Activated naive CD8-positive, alpha-beta T cell treated with anti-CD3 and anti-CD28 coated beads, Interleukin-2, amount 50 U/mL, for 24 hours (primary cell): ENCODE measurements at regions not wholly inside any gene's neighbourhood (a gene's known extent, or its start where the extent isn't known, plus 50 kb on each side); places are given as distances from the start of the nearest gene placed in this dataset.

Source experiments
- ATAC-seq: fragments of 150-1000 bp; cut with Tn5 transposase; one replicate; pipeline ENCODE4 v1.10.0; 2021
- DNase-seq: peaks from one replicate; pipeline ENCODE4 v3.0.0; 2021
- H3K27ac Mint-ChIP-seq: one replicate; pipeline ENCODE4 v1.8.0; 2021; ENCODE audit warnings: mild to moderate bottlenecking, mixed read lengths
- H3K27me3 Mint-ChIP-seq: one replicate; pipeline ENCODE4 v1.8.0; 2021; ENCODE audit warnings: mixed read lengths
- H3K36me3 Mint-ChIP-seq: one replicate; pipeline ENCODE4 v1.8.0; 2021; ENCODE audit warnings: low read depth, mixed read lengths
- H3K4me1 Mint-ChIP-seq: one replicate; pipeline ENCODE4 v1.8.0; 2021; ENCODE audit warnings: mixed read lengths
- H3K4me3 Mint-ChIP-seq: one replicate; pipeline ENCODE4 v1.8.0; 2021; ENCODE audit warnings: mild to moderate bottlenecking, moderate library complexity, mixed read lengths
- H3K9me3 Mint-ChIP-seq: one replicate; pipeline ENCODE4 v1.8.0; 2021; ENCODE audit warnings: mixed read lengths

DNA sequence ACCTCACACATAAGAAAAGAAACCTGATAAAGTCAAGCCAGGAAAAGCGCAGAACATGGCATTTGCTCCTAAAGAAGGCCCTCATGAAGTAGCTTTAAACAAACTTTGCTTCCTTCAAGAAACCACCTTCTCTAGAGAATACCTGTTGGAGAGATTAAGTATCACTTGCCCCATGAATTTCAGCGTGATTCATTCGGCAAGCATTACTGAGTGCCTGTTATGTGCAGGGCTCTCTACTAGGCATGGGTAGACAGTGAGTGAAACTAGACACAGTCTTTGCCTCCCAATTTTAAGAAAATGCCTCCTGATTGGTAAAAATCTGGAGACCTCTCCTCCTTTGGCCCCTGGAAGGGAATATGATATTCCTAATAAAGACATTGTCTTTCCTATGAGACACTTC is 475.8 kb upstream of the NBEA start:
- H3K4me1 Mint-ChIP-seq = no peaks in the 10 kb centered on the region
- no peak for ATAC-seq
- H3K27me3 Mint-ChIP-seq = no peaks in the 10 kb centered on the region
- DNase-seq = no peak
- H3K36me3 Mint-ChIP-seq = no peaks in the 10 kb centered on the region
- H3K9me3 Mint-ChIP-seq = no peaks in the 10 kb centered on the region
- no peak overlapping the region for H3K27ac Mint-ChIP-seq
- no peak overlapping the region for H3K4me3 Mint-ChIP-seq

GRCh38 chr13:34467450-34468083 is 474.5 kb upstream of the NBEA start:
- Mint-ChIP-seq H3K36me3 (no peaks in the 10 kb centered on the region), H3K27me3 (no peaks in the 10 kb centered on the region), H3K4me1 (no peaks in the 10 kb centered on the region), H3K27ac (no peak overlapping the region), H3K4me3 (no peak overlapping the region), H3K9me3 (no peaks in the 10 kb centered on the region)
- no peak for DNase-seq
- no peak for ATAC-seq

DNA sequence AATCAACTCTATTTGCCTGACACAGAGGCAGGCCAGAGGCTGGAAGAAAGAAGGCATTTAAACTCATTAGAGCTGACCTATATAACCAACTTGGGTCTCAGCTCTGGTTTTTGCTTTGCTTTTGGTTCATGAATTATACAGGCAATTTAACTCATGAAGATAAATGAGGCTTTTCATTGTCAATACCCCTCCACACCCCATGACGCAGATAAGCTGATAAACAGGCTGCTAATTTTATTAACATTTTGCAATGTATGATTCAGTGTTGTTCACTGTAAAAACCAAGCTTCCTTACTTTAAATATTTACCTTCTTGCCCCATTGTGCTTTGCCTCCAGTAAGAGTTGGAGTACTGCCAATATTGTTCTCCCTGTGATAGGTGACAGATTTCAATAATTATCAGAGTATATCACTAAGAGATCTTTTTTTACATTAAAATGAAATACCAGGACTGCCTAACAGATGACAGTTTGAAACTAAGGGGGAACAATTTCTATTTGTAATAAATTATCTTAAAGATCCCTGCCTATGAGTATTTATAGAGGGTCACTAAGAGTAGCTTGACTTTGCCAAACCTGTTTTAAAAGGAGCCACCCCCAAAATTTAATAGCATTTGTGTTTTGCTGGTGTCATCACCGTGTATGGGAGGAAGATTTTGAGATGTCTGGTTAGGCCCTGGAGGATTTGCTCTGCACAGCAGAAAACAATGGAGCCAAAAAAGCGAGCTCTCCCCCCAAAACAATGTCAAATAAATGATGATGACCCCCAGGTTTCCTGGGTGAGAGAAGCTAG is 472.7 kb upstream of the NBEA start:
- Mint-ChIP-seq H3K27ac (no peak overlapping the region), H3K36me3 (no peaks in the 10 kb centered on the region), H3K4me3 (no peak overlapping the region)

DNA sequence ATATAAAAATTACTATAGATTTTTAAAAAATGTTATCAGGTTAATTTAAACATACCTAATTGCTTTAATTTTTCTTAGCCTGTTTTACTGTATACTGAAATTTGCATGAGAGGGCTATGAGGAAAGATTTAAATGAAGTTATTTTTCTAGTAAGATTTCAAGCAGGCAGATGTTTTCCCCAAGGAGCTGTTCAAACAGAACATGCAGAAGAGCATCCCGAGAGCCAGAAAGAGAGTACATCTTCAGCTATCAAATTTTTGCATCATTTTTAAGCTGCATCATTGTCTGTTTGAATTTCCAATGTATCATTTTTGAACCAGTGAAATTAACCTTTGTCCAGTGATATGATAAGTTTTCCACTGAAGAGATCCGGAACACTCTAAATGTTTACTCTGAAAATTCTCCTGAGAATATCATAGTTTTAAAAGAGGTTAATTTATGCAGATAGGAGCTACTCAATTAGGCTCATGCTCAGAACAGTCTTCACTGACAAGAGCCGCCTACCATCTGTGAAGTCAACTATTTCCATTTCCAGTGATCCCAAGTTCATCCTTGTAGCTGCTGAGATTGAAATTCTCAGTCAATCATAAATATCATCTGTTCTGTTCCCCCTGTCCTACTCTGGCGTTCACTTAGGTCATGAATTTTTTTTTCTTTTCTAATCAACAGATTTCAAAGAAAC is 467.7 kb upstream of the NBEA start:
- no peak overlapping the region for H3K27ac Mint-ChIP-seq
- H3K4me3 Mint-ChIP-seq = no peak overlapping the region
- H3K4me1 Mint-ChIP-seq = no peaks in the 10 kb centered on the region
- ATAC-seq (no peak), DNase-seq (no peak)
- no peaks in the 10 kb centered on the region for H3K36me3 Mint-ChIP-seq
- H3K27me3 Mint-ChIP-seq = no peaks in the 10 kb centered on the region
- H3K9me3 Mint-ChIP-seq = peaks cover 3% of the 10 kb centered on the region

More for the DNA sequence above, 472.7 kb upstream of the NBEA start:
- Mint-ChIP-seq H3K9me3 (no peaks in the 10 kb centered on the region), H3K4me1 (no peaks in the 10 kb centered on the region), H3K27me3 (no peaks in the 10 kb centered on the region)
- ATAC-seq = no peak
- DNase-seq = no peak

- H3K4me1 Mint-ChIP-seq = no peaks in the 10 kb centered on the region
- no peak for ATAC-seq
- no peak overlapping the region for H3K27ac Mint-ChIP-seq
- no peaks in the 10 kb centered on the region for H3K36me3 Mint-ChIP-seq
- H3K9me3 Mint-ChIP-seq = peaks cover 3% of the 10 kb centered on the region
- H3K4me3 Mint-ChIP-seq = no peak overlapping the region
- H3K27me3 Mint-ChIP-seq = no peaks in the 10 kb centered on the region
- no peak for DNase-seq
Observed at GRCh38 chr13:34478376-34478775, 463.7 kb upstream of the NBEA start.

DNA sequence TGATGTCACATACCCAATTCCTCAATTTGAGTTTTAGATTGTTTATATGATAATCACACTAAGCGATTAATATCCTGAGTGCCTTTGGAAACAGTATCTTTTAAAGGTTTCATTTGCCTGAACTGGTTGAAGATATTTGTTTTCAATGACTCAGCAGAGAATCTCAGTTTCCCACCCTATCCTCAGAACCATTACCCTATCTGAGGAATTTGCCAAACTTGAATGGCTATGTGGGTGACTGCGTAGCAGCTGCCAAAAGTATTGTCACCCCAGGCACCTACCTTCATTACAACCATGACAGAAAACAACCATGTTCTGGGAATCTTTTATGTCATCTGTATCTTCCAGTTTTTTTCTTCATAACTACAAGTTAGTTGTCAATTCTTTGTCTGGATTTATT is 440.1 kb upstream of the NBEA start:
- Mint-ChIP-seq H3K27ac (no peak overlapping the region), H3K36me3 (no peaks in the 10 kb centered on the region), H3K9me3 (peaks cover 13% of the 10 kb centered on the region), H3K4me3 (no peak overlapping the region), H3K27me3 (no peaks in the 10 kb centered on the region), H3K4me1 (no peaks in the 10 kb centered on the region)
- ATAC-seq = no peak
- DNase-seq = no peak

GRCh38 chr13:34502621-34503020 is 439.4 kb upstream of the NBEA start:
- Mint-ChIP-seq H3K27ac (no peak overlapping the region), H3K4me3 (no peak overlapping the region), H3K4me1 (no peaks in the 10 kb centered on the region), H3K9me3 (peaks cover 17% of the 10 kb centered on the region), H3K27me3 (no peaks in the 10 kb centered on the region), H3K36me3 (no peaks in the 10 kb centered on the region)
- DNase-seq (no peak), ATAC-seq (no peak)

DNA sequence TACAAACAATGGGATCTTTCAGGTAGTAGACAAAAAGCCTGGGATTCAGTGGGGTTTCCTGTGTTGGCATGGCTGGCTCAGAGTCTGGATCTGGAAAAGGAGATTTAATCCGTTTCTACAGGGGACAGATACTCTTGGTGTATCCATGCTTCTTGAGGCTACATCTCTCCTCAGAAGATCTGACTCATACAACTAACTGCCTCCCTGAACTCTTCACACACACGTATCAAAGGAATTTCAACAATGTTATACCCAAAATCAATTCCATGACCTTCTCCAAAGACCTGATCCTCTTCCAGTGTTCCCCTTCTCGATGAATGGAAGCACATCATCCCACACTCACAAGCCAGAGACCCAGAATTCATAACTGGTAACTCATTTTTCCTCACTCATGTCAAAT is 435.3 kb upstream of the NBEA start:
- Mint-ChIP-seq H3K27ac (no peak overlapping the region), H3K27me3 (no peaks in the 10 kb centered on the region), H3K36me3 (no peaks in the 10 kb centered on the region), H3K4me3 (no peak overlapping the region), H3K4me1 (no peaks in the 10 kb centered on the region), H3K9me3 (peaks cover 28% of the 10 kb centered on the region)
- DNase-seq (no peak), ATAC-seq (no peak)

DNA sequence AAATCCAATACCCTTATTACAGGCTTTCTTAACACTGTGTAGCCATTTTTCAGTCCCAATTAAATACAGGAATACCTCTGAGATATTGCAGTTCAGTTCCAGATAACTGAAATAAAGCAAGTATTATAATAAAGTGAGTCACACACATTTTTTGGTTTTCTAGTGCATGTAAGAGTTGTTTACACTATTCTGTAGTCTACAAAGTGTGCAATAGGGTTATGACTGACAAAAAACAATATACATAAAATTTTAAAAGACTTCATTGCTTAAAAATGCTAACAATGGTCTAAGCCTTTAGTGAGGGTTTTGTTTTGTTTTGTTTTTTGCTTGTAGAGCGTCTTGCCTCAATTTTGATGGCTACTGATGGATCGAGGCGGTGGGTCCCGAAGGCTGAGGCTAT is 434.4 kb upstream of the NBEA start:
- Mint-ChIP-seq H3K4me3 (no peak overlapping the region), H3K9me3 (peaks cover 28% of the 10 kb centered on the region), H3K36me3 (no peaks in the 10 kb centered on the region), H3K27ac (no peak overlapping the region), H3K4me1 (no peaks in the 10 kb centered on the region), H3K27me3 (no peaks in the 10 kb centered on the region)
- DNase-seq = no peak
- ATAC-seq = no peak

DNA sequence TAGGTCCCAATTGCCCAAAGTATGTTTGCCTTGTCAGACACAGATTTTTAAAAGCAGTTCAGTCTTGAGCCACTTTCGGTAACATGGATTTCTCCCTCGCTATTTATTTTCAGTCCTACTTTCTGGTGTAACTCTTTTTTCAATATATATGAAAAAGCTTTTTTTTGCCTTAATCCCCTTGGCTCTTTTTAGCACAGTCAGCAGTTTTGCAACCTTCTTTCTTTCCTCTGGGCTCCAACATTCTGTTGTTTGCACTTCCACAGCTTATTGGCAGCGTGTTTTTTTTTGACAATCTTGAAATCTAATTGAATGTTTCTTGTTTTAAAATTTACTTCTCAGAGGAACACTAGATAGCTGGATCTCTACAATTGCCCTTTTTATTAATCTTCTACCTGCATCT is 429.3 kb upstream of the NBEA start:
- Mint-ChIP-seq H3K36me3 (no peaks in the 10 kb centered on the region), H3K9me3 (peaks cover 15% of the 10 kb centered on the region), H3K4me3 (no peak overlapping the region), H3K4me1 (no peaks in the 10 kb centered on the region), H3K27ac (no peak overlapping the region), H3K27me3 (no peaks in the 10 kb centered on the region)
- DNase-seq = no peak
- ATAC-seq = no peak

GRCh38 chr13:34513526-34513925 is 428.5 kb upstream of the NBEA start:
- Mint-ChIP-seq H3K27ac (no peak overlapping the region), H3K36me3 (no peaks in the 10 kb centered on the region), H3K4me3 (no peak overlapping the region), H3K9me3 (peaks cover 12% of the 10 kb centered on the region), H3K4me1 (no peaks in the 10 kb centered on the region), H3K27me3 (no peaks in the 10 kb centered on the region)
- DNase-seq (no peak), ATAC-seq (no peak)

DNA sequence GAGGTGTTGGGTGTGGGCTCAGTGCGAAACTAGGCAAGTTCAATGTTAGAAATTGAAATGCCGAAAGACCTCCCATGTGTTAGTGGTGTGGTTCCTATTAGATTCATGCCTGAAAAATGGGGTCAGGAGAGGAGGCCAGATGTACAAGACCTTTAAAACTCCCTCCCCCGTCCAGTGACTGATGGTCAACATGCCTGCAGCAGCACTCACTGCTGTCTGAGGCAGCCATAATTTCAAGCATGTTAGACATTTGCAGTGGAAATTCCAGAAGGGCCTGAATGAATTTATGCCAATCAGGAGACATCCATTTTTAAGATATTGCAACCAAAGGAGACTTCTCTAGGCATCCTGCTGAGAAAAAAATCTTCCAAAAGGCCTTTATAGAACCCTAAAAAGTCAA is 426.9 kb upstream of the NBEA start:
- H3K4me1 Mint-ChIP-seq = no peaks in the 10 kb centered on the region
- ATAC-seq = no peak
- H3K9me3 Mint-ChIP-seq = peaks cover 3% of the 10 kb centered on the region
- H3K4me3 Mint-ChIP-seq = no peak overlapping the region
- peaks cover 2% of the 10 kb centered on the region for H3K27me3 Mint-ChIP-seq
- no peaks in the 10 kb centered on the region for H3K36me3 Mint-ChIP-seq
- H3K27ac Mint-ChIP-seq = no peak overlapping the region
- DNase-seq = no peak

GRCh38 chr13:34521171-34521570 is 420.9 kb upstream of the NBEA start:
- no peaks in the 10 kb centered on the region for H3K9me3 Mint-ChIP-seq
- peaks cover 2% of the 10 kb centered on the region for H3K27me3 Mint-ChIP-seq
- no peak for ATAC-seq
- DNase-seq = no peak
- H3K4me3 Mint-ChIP-seq = no peak overlapping the region
- H3K36me3 Mint-ChIP-seq = no peaks in the 10 kb centered on the region
- no peaks in the 10 kb centered on the region for H3K4me1 Mint-ChIP-seq
- H3K27ac Mint-ChIP-seq = no peak overlapping the region

DNA sequence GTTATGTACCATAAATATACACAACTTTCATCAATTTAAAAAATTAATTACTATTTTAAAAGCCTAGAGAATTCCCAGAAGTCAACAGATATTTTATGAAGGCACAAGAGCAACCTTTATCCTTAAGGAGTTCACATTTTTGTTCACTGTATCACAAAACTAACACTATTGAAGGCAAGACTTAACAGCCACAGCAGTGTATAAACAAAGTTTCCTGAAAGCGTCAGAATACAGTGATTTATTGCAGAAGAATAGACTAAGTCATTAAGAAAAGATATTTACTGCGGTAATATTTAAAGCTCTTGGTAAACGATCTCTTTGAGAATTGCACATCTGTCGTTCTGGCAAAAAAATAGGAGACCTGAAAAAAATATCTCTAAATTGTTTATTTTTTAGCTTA is 419.3 kb upstream of the NBEA start:
- no peak overlapping the region for H3K4me3 Mint-ChIP-seq
- peaks cover 2% of the 10 kb centered on the region for H3K27me3 Mint-ChIP-seq
- H3K36me3 Mint-ChIP-seq = no peaks in the 10 kb centered on the region
- H3K9me3 Mint-ChIP-seq = no peaks in the 10 kb centered on the region
- no peak for DNase-seq
- no peak overlapping the region for H3K27ac Mint-ChIP-seq
- H3K4me1 Mint-ChIP-seq = no peaks in the 10 kb centered on the region
- no peak for ATAC-seq

- no peak for ATAC-seq
- Mint-ChIP-seq H3K4me3 (no peak overlapping the region), H3K27ac (no peak overlapping the region)
Observed at GRCh38 chr13:34523406-34523805, 418.7 kb upstream of the NBEA start.

More at GRCh38 chr13:34523406-34523805, 418.7 kb upstream of the NBEA start:
- H3K27me3 Mint-ChIP-seq = peaks cover 2% of the 10 kb centered on the region
- no peaks in the 10 kb centered on the region for H3K4me1 Mint-ChIP-seq
- DNase-seq = no peak
- H3K9me3 Mint-ChIP-seq = no peaks in the 10 kb centered on the region
- no peaks in the 10 kb centered on the region for H3K36me3 Mint-ChIP-seq
